Stimulated activated memory B cell treated with anti-CD40 and anti-IgM and Interleukin-4, amounts not matched to agents 10 μg/mL and 1 μg/mL and 100 μg/mL, for 72 hours (primary cell): ENCODE measurements at regions not wholly inside any gene's neighbourhood (a gene's known extent, or its start where the extent isn't known, plus 50 kb on each side); places are given as distances from the start of the nearest gene placed in this dataset.
"Not testable (repeated sequence)": the region's sequence is repeated elsewhere in the genome, so short reads cannot be mapped to it uniquely, and the experiment has no call there.

Experiments used
- ATAC-seq: fragments of 150-1000 bp; cut with Tn5 transposase; 2 replicates; pipeline ENCODE4 v1.10.0; 2021
- H3K27ac Mint-ChIP-seq: one replicate; pipeline ENCODE4 v1.8.0; 2022; ENCODE audit warnings: mild to moderate bottlenecking, mixed read lengths
- H3K27me3 Mint-ChIP-seq: one replicate; pipeline ENCODE4 v1.8.0; 2022; ENCODE audit warnings: mixed read lengths
- H3K36me3 Mint-ChIP-seq: one replicate; pipeline ENCODE4 v1.8.0; 2022; ENCODE audit warnings: mixed read lengths
- H3K4me1 Mint-ChIP-seq: one replicate; pipeline ENCODE4 v1.8.0; 2022; ENCODE audit warnings: mixed read lengths
- H3K4me3 Mint-ChIP-seq: one replicate; pipeline ENCODE4 v1.8.0; 2022; ENCODE audit warnings: mild to moderate bottlenecking, moderate library complexity, mixed read lengths
- H3K9me3 Mint-ChIP-seq: one replicate; pipeline ENCODE4 v1.8.0; 2022; ENCODE audit warnings: mixed read lengths

- Mint-ChIP-seq H3K4me3 (no peak overlapping the region), H3K9me3 (peaks cover 35% of the 10 kb centered on the region), H3K27ac (no peak overlapping the region), H3K4me1 (no peaks in the 10 kb centered on the region), H3K27me3 (no peaks in the 10 kb centered on the region), H3K36me3 (no peaks in the 10 kb centered on the region)
- ATAC-seq: peak; percentile 78
These were observed 4461.3 kb upstream of the OR11H1 start for GRCh38 chr22:11066458-11067285.

- ATAC-seq, H3K4me3 Mint-ChIP-seq: not testable (repeated sequence)
These were observed 4460.6 kb upstream of the OR11H1 start for GRCh38 chr22:11067286-11067871.

GRCh38 chr22:11067937-11068336, 4460.1 kb upstream of the OR11H1 start:
- not testable (repeated sequence) for H3K27ac Mint-ChIP-seq, H3K36me3 Mint-ChIP-seq, H3K27me3 Mint-ChIP-seq, H3K4me1 Mint-ChIP-seq, H3K4me3 Mint-ChIP-seq, ATAC-seq
- H3K9me3 Mint-ChIP-seq: peaks cover 34% of the 10 kb centered on the region

More at GRCh38 chr22:11067286-11067871, 4460.6 kb upstream of the OR11H1 start:
- H3K4me1 Mint-ChIP-seq, H3K36me3 Mint-ChIP-seq, H3K27ac Mint-ChIP-seq, H3K27me3 Mint-ChIP-seq: not testable (repeated sequence)
- peaks cover 35% of the 10 kb centered on the region for H3K9me3 Mint-ChIP-seq

- not testable (repeated sequence) for H3K27me3 Mint-ChIP-seq, H3K36me3 Mint-ChIP-seq, H3K4me3 Mint-ChIP-seq, H3K27ac Mint-ChIP-seq, H3K4me1 Mint-ChIP-seq, ATAC-seq
- H3K9me3 Mint-ChIP-seq: peaks cover 30% of the 10 kb centered on the region
These were observed 4459.6 kb upstream of the OR11H1 start for GRCh38 chr22:11068406-11068805.
